ENCODE measurements at regions not wholly inside any gene's neighbourhood (a gene's known extent, or its start where the extent isn't known, plus 50 kb on each side); places are given as distances from the start of the nearest gene placed in this dataset.
A peak's percentile ranks its signal among the peaks of the same experiment; 100 is the strongest.
"Not testable (repeated sequence)": the region's sequence is repeated elsewhere in the genome, so short reads cannot be mapped to it uniquely, and the experiment has no call there.

DNA sequence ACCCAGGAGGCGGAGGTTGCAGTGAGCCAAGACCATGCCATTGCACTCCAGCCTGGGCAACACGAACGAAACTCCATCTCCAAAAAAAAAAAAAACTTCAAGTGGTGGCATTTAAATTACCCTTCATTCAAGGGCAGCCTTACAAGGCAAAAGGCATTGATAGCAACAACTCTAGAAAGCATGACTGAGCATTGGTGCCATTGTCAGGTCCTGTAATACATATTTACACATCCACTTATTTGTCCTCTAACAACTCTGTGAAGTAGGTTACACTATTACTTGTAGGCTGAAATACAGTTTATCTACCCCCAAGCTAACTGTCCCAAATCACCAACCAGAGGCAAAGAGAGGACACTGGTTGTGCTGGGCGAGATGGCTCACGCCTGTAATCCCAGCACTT lies 52.7 kb upstream of the LARP1 start:
- Histone ChIP-seq H3K27me3 (ENCODE audit: control insufficient read depth, insufficient read depth, low read length) (no peaks in the 10 kb centered on the region), H3K27ac (ENCODE audit: low read depth in 2 of 2, low read length in 2 of 2) (no peak overlapping the region), H3K9ac (ENCODE audit: low read length in 3 of 3) (no peak overlapping the region), H3K4me1 (ENCODE audit: control insufficient read depth in 2 of 3, insufficient read depth in 2 of 3, low read depth in 1 of 3, low read length in 3 of 3) (peaks cover 0 to 16% (median 7%) of the 10 kb centered on the region in 3 donors), H3K4me3 (ENCODE audit: low read length in 3 of 3) (no peak overlapping the region), H3K36me3 (ENCODE audit: control insufficient read depth in 2 of 3, insufficient read depth in 3 of 3, low read length in 3 of 3) (no peaks in the 10 kb centered on the region), H3K9me3 (ENCODE audit: control insufficient read depth in 2 of 3, insufficient read depth in 1 of 3, low read length in 3 of 3) (no peaks in the 10 kb centered on the region)
- FAIRE-seq = no peak
- no peak for TF ChIP-seq CTCF (IDR thresholded peaks at IDR 0.05; ENCODE audit: borderline replicate concordance, extremely low read depth, insufficient read depth)
- no peak for DNase-seq
- intact Hi-C loops (cut with DNase I) = no loop called here

DNA sequence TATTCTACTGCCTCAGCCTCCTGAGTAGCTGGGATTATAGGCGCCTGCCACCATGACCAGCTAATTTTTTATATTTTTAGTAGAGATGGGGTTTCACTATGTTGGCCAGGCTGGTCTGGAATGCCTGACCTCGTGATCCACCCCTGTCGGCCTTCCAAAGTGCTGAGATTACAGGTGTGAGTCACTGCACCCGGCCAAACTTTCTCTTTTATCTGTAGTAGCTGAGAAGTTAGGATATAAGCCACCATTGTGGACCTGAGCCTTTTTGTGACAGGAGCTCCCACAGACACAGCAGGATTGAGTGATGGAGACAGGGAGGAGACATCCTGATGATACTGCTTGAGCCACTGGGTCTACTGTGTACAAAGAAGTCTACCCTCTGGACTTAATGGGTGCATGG lies 53.5 kb upstream of the LARP1 start:
- H3K27ac ChIP-seq (ENCODE audit: low read depth in 2 of 2, low read length in 2 of 2); H3K9me3 ChIP-seq (ENCODE audit: control insufficient read depth in 2 of 3, insufficient read depth in 1 of 3, low read length in 3 of 3); intact Hi-C loops (cut with DNase I); H3K9ac ChIP-seq (ENCODE audit: low read length in 3 of 3); DNase-seq; H3K36me3 ChIP-seq (ENCODE audit: control insufficient read depth in 2 of 3, insufficient read depth in 3 of 3, low read length in 3 of 3); H3K27me3 ChIP-seq (ENCODE audit: control insufficient read depth, insufficient read depth, low read length); H3K4me3 ChIP-seq (ENCODE audit: low read length in 3 of 3); FAIRE-seq: not testable (repeated sequence)
- peaks cover 0 to 16% (median 7%) of the 10 kb centered on the region in 3 donors for H3K4me1 ChIP-seq (ENCODE audit: control insufficient read depth in 2 of 3, insufficient read depth in 2 of 3, low read depth in 1 of 3, low read length in 3 of 3)

GRCh38 chr5:154701181-154701580 lies 54.0 kb upstream of the LARP1 start:
- H3K27ac ChIP-seq (ENCODE audit: low read depth in 2 of 2, low read length in 2 of 2) = peak overlapping the region in 1 of 2 donors; percentile 48
- FAIRE-seq = no peak
- intact Hi-C loops (cut with DNase I) = no loop called here
- H3K9ac ChIP-seq (ENCODE audit: low read length in 3 of 3) = no peak overlapping the region
- H3K4me1 ChIP-seq (ENCODE audit: control insufficient read depth in 2 of 3, insufficient read depth in 2 of 3, low read depth in 1 of 3, low read length in 3 of 3) = peaks cover 0 to 16% (median 7%) of the 10 kb centered on the region in 3 donors
- H3K4me3 ChIP-seq (ENCODE audit: low read length in 3 of 3) = no peak overlapping the region
- H3K36me3 ChIP-seq (ENCODE audit: control insufficient read depth in 2 of 3, insufficient read depth in 3 of 3, low read length in 3 of 3) = no peaks in the 10 kb centered on the region
- TF ChIP-seq CTCF (IDR thresholded peaks at IDR 0.05; ENCODE audit: borderline replicate concordance, extremely low read depth, insufficient read depth) = no peak
- H3K9me3 ChIP-seq (ENCODE audit: control insufficient read depth in 2 of 3, insufficient read depth in 1 of 3, low read length in 3 of 3) = no peaks in the 10 kb centered on the region
- H3K27me3 ChIP-seq (ENCODE audit: control insufficient read depth, insufficient read depth, low read length) = no peaks in the 10 kb centered on the region
- DNase-seq = peak in 3 of 5 donors; percentile 50 to 77 (median 74)

DNA sequence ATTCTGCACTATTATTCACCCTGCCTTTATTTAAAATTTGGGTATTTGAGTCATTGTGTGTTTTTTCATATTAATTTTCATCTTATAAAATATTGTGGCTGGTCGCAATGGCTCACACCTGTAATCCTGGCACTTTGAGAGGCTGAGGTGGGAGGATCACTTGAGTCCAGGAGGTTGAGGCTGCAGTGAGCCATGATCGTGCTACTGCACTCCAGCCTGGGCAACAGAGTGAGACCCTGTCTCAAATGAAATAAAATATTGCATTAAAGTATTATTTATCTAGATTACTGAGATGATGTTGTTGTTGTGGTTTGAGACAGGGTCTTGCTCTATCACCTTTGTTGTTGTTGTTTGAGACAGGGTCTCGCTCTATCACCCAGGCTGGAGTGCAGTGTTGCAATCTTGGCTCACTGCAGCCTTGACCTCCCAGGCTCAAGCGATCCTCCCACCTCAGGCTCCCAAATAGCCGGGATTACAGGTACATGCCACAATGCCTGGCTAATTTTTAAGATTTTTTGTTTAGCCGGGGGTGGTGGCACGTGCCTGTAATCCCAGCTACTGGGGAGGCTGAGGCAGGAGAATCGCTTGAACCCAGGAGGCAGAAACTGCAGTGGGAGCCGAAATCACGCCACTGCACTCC lies 54.8 kb upstream of the LARP1 start:
- intact Hi-C loops (cut with DNase I); H3K9me3 ChIP-seq (ENCODE audit: control insufficient read depth in 2 of 3, insufficient read depth in 1 of 3, low read length in 3 of 3); H3K4me3 ChIP-seq (ENCODE audit: low read length in 3 of 3); DNase-seq; H3K9ac ChIP-seq (ENCODE audit: low read length in 3 of 3); H3K27me3 ChIP-seq (ENCODE audit: control insufficient read depth, insufficient read depth, low read length); FAIRE-seq; H3K36me3 ChIP-seq (ENCODE audit: control insufficient read depth in 2 of 3, insufficient read depth in 3 of 3, low read length in 3 of 3); H3K27ac ChIP-seq (ENCODE audit: low read depth in 2 of 2, low read length in 2 of 2): not testable (repeated sequence)
- H3K4me1 ChIP-seq (ENCODE audit: control insufficient read depth in 2 of 3, insufficient read depth in 2 of 3, low read depth in 1 of 3, low read length in 3 of 3) = peaks cover 0 to 16% (median 7%) of the 10 kb centered on the region in 3 donors
